K562 (cell line): ENCODE measurements at regions not wholly inside any gene's neighbourhood (a gene's known extent, or its start where the extent isn't known, plus 50 kb on each side); places are given as distances from the start of the nearest gene placed in this dataset.

ENCODE experiments used
- ATAC-seq: fragments of 200-7000 bp; cut with Tn5 transposase; 3 replicates; pipeline ENCODE4 v1.9.1; 2020; ENCODE audit warnings: moderate library complexity
- BruUV-seq: library from RNA; stranded (reverse); fragments of 400-500 nt; replicated peaks from 2 replicates; lab custom pipeline; 2021; lab: Mats Ljungman, UMichigan
- CTCF ChIA-PET: fragments of 300-600 bp; formaldehyde crosslinking; extraction: SDS; loops from one replicate; lab custom pipeline; 2021; ENCODE audit warnings: low intra/inter-chr PET ratio; lab: Yijun Ruan, JAX
- POLR2A ChIA-PET: fragments of 300-600, 350-650 bp; sonication (Branson Sonifier 250); formaldehyde crosslinking; extraction: SDS; loops from one replicate; lab custom pipeline; 2021; ENCODE audit warnings: antibody characterized with exemption, inconsistent platforms; lab: Yijun Ruan, JAX
- DNase-seq, 4 experiments: peaks; one replicate each; pipeline versions ENCODE4 v3.0.0 to v3.0.0-alpha.2; 2011 to 2018; ENCODE audit warnings: low spot score in 3 of 4, mixed read lengths in 3 of 4; ENCODE audit errors: extremely low read depth in 1 of 4
- FAIRE-seq: peaks from 2 replicates; lab custom pipeline; 2011; peaks lifted over from hg19 to GRCh38; lab: Jason Lieb, UNC
- H2AFZ ChIP-seq: 2 replicates; pipeline ENCODE4 v1.6.0; 2011; ENCODE audit warnings: low read depth, low read length, control low read depth, inconsistent platforms
- H3K27ac ChIP-seq: fragments of 200-600 bp; 3 replicates; pipeline ENCODE4 v1.8.0; 2011; ENCODE audit warnings: low read depth, mild to moderate bottlenecking, control low read depth, inconsistent platforms, low read length, moderate library complexity, mixed read lengths; ENCODE audit errors: extremely low read depth
- H3K27me3 ChIP-seq, 2 experiments: fragments of 300-600 bp in 1 of 2; 2 replicates in 1 of 2; 3 replicates in 1 of 2; pipeline versions ENCODE4 v1.6.0 to v1.8.0; 2011; ENCODE audit warnings: inconsistent platforms in 2 of 2, low read length in 2 of 2, mild to moderate bottlenecking in 1 of 2, mixed read lengths in 1 of 2, moderate library complexity in 1 of 2; ENCODE audit not compliant: control insufficient read depth in 2 of 2, insufficient read depth in 2 of 2
- H3K36me3 ChIP-seq: fragments of 300-600 bp; 3 replicates; pipeline ENCODE4 v1.8.0; 2011; ENCODE audit warnings: mild to moderate bottlenecking, low read length, inconsistent platforms; ENCODE audit not compliant: control insufficient read depth, insufficient read depth
- H3K4me1 ChIP-seq, 2 experiments: fragments of 200-600 bp in 1 of 2; replicated peaks in 1 of 2; 2 replicates in 1 of 2; 3 replicates in 1 of 2; pipeline versions ENCODE4 v1.5.1 to v1.8.0; 2011; ENCODE audit warnings: inconsistent platforms in 2 of 2, low read length in 2 of 2, mild to moderate bottlenecking in 1 of 2, mixed read lengths in 1 of 2, moderate library complexity in 1 of 2; ENCODE audit not compliant: control insufficient read depth in 2 of 2, insufficient read depth in 2 of 2
- H3K4me2 ChIP-seq: 2 replicates; pipeline ENCODE4 v1.6.1; 2011; ENCODE audit warnings: low read length, control low read depth, inconsistent platforms, mixed read lengths; ENCODE audit not compliant: insufficient read depth
- H3K4me3 ChIP-seq: fragments of 200-600 bp; sonication (generic), shearing (Covaris generic); 2 replicates; pipeline ENCODE4 v1.5.1; 2016; ENCODE audit warnings: control low read depth, inconsistent platforms
- H3K79me2 ChIP-seq: fragments of 200-600 bp; 3 replicates; pipeline ENCODE4 v1.8.0; 2011; ENCODE audit warnings: low read length, inconsistent platforms; ENCODE audit not compliant: control insufficient read depth, insufficient read depth
- H3K9ac ChIP-seq, 2 experiments: 2 replicates each; pipeline versions ENCODE4 v1.6.0 to v1.6.1; 2011; ENCODE audit warnings: low read depth in 2 of 2, low read length in 2 of 2, control low read depth in 1 of 2, inconsistent platforms in 1 of 2, mild to moderate bottlenecking in 1 of 2, mixed read lengths in 1 of 2; ENCODE audit not compliant: insufficient read depth in 1 of 2
- H3K9me1 ChIP-seq: one replicate; pipeline ENCODE4 v1.6.0; 2011; ENCODE audit warnings: inconsistent platforms, mild to moderate bottlenecking, low read length, moderate library complexity; ENCODE audit not compliant: control insufficient read depth, insufficient read depth
- H3K9me3 ChIP-seq: replicated peaks from 2 replicates; pipeline ENCODE4 v1.5.1; 2011; ENCODE audit warnings: low read depth, low read length, inconsistent platforms; ENCODE audit not compliant: control insufficient read depth, insufficient read depth
- H4K20me1 ChIP-seq: replicated peaks from 2 replicates; pipeline ENCODE4 v1.6.1; 2011; ENCODE audit warnings: low read length, inconsistent platforms, mixed read lengths; ENCODE audit not compliant: control insufficient read depth, insufficient read depth
- ETV6 ChIP-seq, 3 experiments: fragments of 150-350 bp in 1 of 3; sonication (generic) in 1 of 3; formaldehyde crosslinking in 1 of 3; IDR thresholded peaks; 2 replicates each; pipeline versions ENCODE4 v1.6.1 to v1.8.0; 2014 to 2022; ENCODE audit warnings: borderline replicate concordance in 2 of 3, low read depth in 2 of 3, antibody characterized with exemption in 1 of 3, low read length in 1 of 3, mild to moderate bottlenecking in 1 of 3, missing genetic modification reagents in 1 of 3
- MCM5 ChIP-seq: fragments of 450-650 bp; IDR thresholded peaks from 2 replicates; pipeline ENCODE4 v1.6.1; 2016; ENCODE audit warnings: low read depth
- MTA2 ChIP-seq: fragments of 450-650 bp; IDR thresholded peaks from 2 replicates; pipeline ENCODE4 v1.6.1; 2016; ENCODE audit warnings: low read depth
- PRPF4 ChIP-seq: fragments of 200-400 bp; formaldehyde crosslinking; IDR thresholded peaks from one replicate; pipeline ENCODE4 v1.6.1; 2017; ENCODE audit warnings: low read length, low read depth, mild to moderate bottlenecking; ENCODE audit not compliant: insufficient read depth, poor library complexity, severe bottlenecking
- RFX7 ChIP-seq: fragments of 250-450 bp; sonication (Bioruptor Pico); IDR thresholded peaks from 2 replicates; pipeline ENCODE4 v1.5.1; 2021; ENCODE audit warnings: mild to moderate bottlenecking
- SRSF3 ChIP-seq: fragments of 200-400 bp; formaldehyde crosslinking; IDR thresholded peaks from 2 replicates; pipeline ENCODE4 v1.6.1; 2016; ENCODE audit warnings: mild to moderate bottlenecking, low read length, moderate library complexity; ENCODE audit not compliant: insufficient read depth
- XRCC3 ChIP-seq: fragments of 450-650 bp; IDR thresholded peaks from 2 replicates; pipeline ENCODE4 v1.6.1; 2017; ENCODE audit warnings: mild to moderate bottlenecking, moderate library complexity
- ZBTB2 ChIP-seq: fragments of 450-650 bp; IDR thresholded peaks from 2 replicates; pipeline ENCODE4 v1.6.1; 2016; ENCODE audit warnings: antibody characterized with exemption
- ZC3H8 ChIP-seq: fragments of 450-650 bp; IDR thresholded peaks from 2 replicates; pipeline ENCODE4 v1.6.1; 2017
- ZNF224 ChIP-seq: sonication (generic); formaldehyde crosslinking; IDR thresholded peaks from 2 replicates; pipeline ENCODE4 v1.8.0; 2022; ENCODE audit warnings: mild to moderate bottlenecking, missing genetic modification reagents
- ZNF280B ChIP-seq: fragments of 250-450 bp; sonication (Bioruptor Pico); IDR thresholded peaks from 2 replicates; pipeline ENCODE4 v1.5.1; 2021; ENCODE audit warnings: mild to moderate bottlenecking
- ZNF507 ChIP-seq: conservative IDR thresholded peaks from 2 replicates; pipeline ENCODE4 v1.6.1; 2017; ENCODE audit warnings: missing genetic modification characterization, missing compliant biosample characterization
- whole genome bisulfite sequencing: fragments of 100-300 bp; shearing (Covaris generic); methylation state at CpG from one replicate; pipeline ENCODE4 v1.1.6; 2016; ENCODE audit warnings: low coverage, mixed read lengths; ENCODE audit not compliant: insufficient coverage; ENCODE audit errors: missing lambda C conversion rate; 5-methylcytosine and 5-hydroxymethylcytosine counted together
- in situ Hi-C: fragments of 300-500 bp; cut with MboI; formaldehyde crosslinking; loops from 4 replicates; pipeline ENCODE4 v1.15.0; 2018; ENCODE audit warnings: inconsistent platforms, mixed read lengths
- intact Hi-C: fragments of 100-400 bp; cut with micrococcal nuclease; formaldehyde crosslinking; loops from 2 replicates; pipeline ENCODE4 v1.14.2; 2022

GRCh38 chr7:68722044-68722443, 876.2 kb upstream of the AUTS2 start:
- POLR2A ChIA-PET, result interaction anchor here (0.7 kb wide), 1 partner anchor 540 kb away, joined by 3 read pairs; no protein-coding TSS in a partner anchor
- Histone ChIP-seq H3K79me2 (no peaks in the 10 kb centered on the region), H2AFZ (no peak overlapping the region), H4K20me1 (no peaks in the 10 kb centered on the region), H3K27me3 (no peaks in the 10 kb centered on the region), H3K9ac (no peak overlapping the region), H3K4me1 (no peaks in the 10 kb centered on the region), H3K9me1 (no peaks in the 10 kb centered on the region), H3K9me3 (no peaks in the 10 kb centered on the region), H3K4me2 (no peak overlapping the region), H3K4me3 (no peak overlapping the region), H3K27ac (no peak overlapping the region), H3K36me3 (no peaks in the 10 kb centered on the region)
- TF ChIP-seq ZC3H8 (no peak), ZNF280B (CRISPR knock-in tag) (no peak), ETV6 (IDR thresholded peaks at IDR 0.05; ENCODE audit: borderline replicate concordance in 1 of 2, low read depth in 2 of 2, low read length in 1 of 2) (no peak), ETV6 (CRISPR knock-in tag; IDR thresholded peaks at IDR 0.05; ENCODE audit: borderline replicate concordance) (no peak), ZNF224 (no peak), MCM5 (no peak), ZNF507 (tag) (no peak), MTA2 (no peak), XRCC3 (no peak), PRPF4 (no peak), ZBTB2 (no peak), SRSF3 (no peak), RFX7 (CRISPR knock-in tag) (no peak)
- no peak for DNase-seq
- no peak for FAIRE-seq
- no peak for ATAC-seq
- in situ Hi-C loops, result no loop called here
- intact Hi-C loops, result no loop called here
- CTCF ChIA-PET, result no interaction called here
- 0% methylated on average over 1 of the region's 1 CpG for WGBS
- no TSS peak for BruUV-seq
